Tibial artery (tissue), 4 donors: ENCODE measurements at regions not wholly inside any gene's neighbourhood (a gene's known extent, or its start where the extent isn't known, plus 50 kb on each side); places are given as distances from the start of the nearest gene placed in this dataset.

Experiments
- DNase-seq, 2 donors: peaks; one replicate each; pipeline ENCODE4 v3.0.0-alpha.2; 2019
- H3K27ac ChIP-seq, 2 donors: fragments of 200-600 bp; sonication (generic) in 1 of 2; 1 replicate in 1 of 2; 2 replicates in 1 of 2; pipeline ENCODE4 v1.5.1; 2018 to 2019; ENCODE audit warnings: mild to moderate bottlenecking in 1 of 2
- H3K27me3 ChIP-seq, 2 donors: fragments of 200-600 bp; sonication (generic) in 1 of 2; one replicate each; pipeline versions ENCODE4 v1.5.1 to v1.6.0; 2016 to 2019
- H3K36me3 ChIP-seq, 3 donors: fragments of 200-600 bp; sonication (generic) in 2 of 3; one replicate each; pipeline ENCODE4 v1.5.1; 2016 to 2019; ENCODE audit warnings: mild to moderate bottlenecking in 2 of 3
- H3K4me1 ChIP-seq, 4 donors: fragments of 200-600 bp; sonication (generic) in 2 of 4; 1 replicate in 3 of 4; 2 replicates in 1 of 4; pipeline ENCODE4 v1.5.1; 2016 to 2019
- H3K4me3 ChIP-seq, 2 donors: fragments of 200-600 bp; sonication (generic) in 1 of 2; 1 replicate in 1 of 2; 2 replicates in 1 of 2; pipeline ENCODE4 v1.5.1; 2018 to 2019; ENCODE audit warnings: mild to moderate bottlenecking in 2 of 2
- H3K9me3 ChIP-seq, 3 donors: fragments of 200-600 bp; sonication (generic) in 1 of 3; one replicate each; pipeline ENCODE4 v1.5.1; 2016 to 2019
- CTCF ChIP-seq, 2 experiments: fragments of 200-600 bp in 1 of 2; fragments of 450-650 bp in 1 of 2; IDR thresholded peaks; one replicate each; pipeline ENCODE4 v1.5.1; 2017 to 2019; ENCODE audit warnings: antibody characterized with exemption in 2 of 2, mild to moderate bottlenecking in 1 of 2, moderate library complexity in 1 of 2
- intact Hi-C: fragments of 100-400 bp; cut with DNase I; formaldehyde crosslinking; loops from one replicate; pipeline ENCODE4 v1.15.0; 2023; ENCODE audit warnings: low total_unique reads

- Histone ChIP-seq H3K9me3 (no peaks in the 10 kb centered on the region), H3K4me3 (no peak overlapping the region), H3K36me3 (no peaks in the 10 kb centered on the region), H3K27ac (no peak overlapping the region), H3K27me3 (no peaks in the 10 kb centered on the region), H3K4me1 (no peaks in the 10 kb centered on the region)
- no peak for DNase-seq
- intact Hi-C loops, result no loop called here
- TF ChIP-seq CTCF (IDR thresholded peaks at IDR 0.05), result no peak
Measured at GRCh38 chr7:88637795-88638194, 121.7 kb upstream of the ZNF804B start.

- no peaks in the 10 kb centered on the region for H3K36me3 ChIP-seq
- H3K27me3 ChIP-seq, result no peaks in the 10 kb centered on the region
- no peaks in the 10 kb centered on the region for H3K4me1 ChIP-seq
- TF ChIP-seq CTCF (IDR thresholded peaks at IDR 0.05), result no peak
- H3K27ac ChIP-seq, result no peak overlapping the region
- no peak overlapping the region for H3K4me3 ChIP-seq
- intact Hi-C loops, result no loop called here
- no peak for DNase-seq
- H3K9me3 ChIP-seq, result no peaks in the 10 kb centered on the region
Measured at GRCh38 chr7:88635149-88635548, 124.4 kb upstream of the ZNF804B start.

GRCh38 chr7:88629559-88629958 lies 129.9 kb upstream of the ZNF804B start:
- no peaks in the 10 kb centered on the region for H3K9me3 ChIP-seq
- H3K27me3 ChIP-seq, result no peaks in the 10 kb centered on the region
- H3K27ac ChIP-seq, result no peak overlapping the region
- no peak for DNase-seq
- H3K36me3 ChIP-seq, result no peaks in the 10 kb centered on the region
- H3K4me3 ChIP-seq, result no peak overlapping the region
- intact Hi-C loops, result no loop called here
- no peak for TF ChIP-seq CTCF (IDR thresholded peaks at IDR 0.05)
- H3K4me1 ChIP-seq, result no peaks in the 10 kb centered on the region

- H3K9me3 ChIP-seq, result no peaks in the 10 kb centered on the region
- no peaks in the 10 kb centered on the region for H3K4me1 ChIP-seq
- DNase-seq, result no peak
- no peak overlapping the region for H3K4me3 ChIP-seq
- no peaks in the 10 kb centered on the region for H3K27me3 ChIP-seq
- no peak for TF ChIP-seq CTCF (IDR thresholded peaks at IDR 0.05)
- H3K27ac ChIP-seq, result no peak overlapping the region
- H3K36me3 ChIP-seq, result no peaks in the 10 kb centered on the region
- intact Hi-C loops, result no loop called here
Measured at GRCh38 chr7:88628363-88629085, 131.0 kb upstream of the ZNF804B start.

GRCh38 chr7:88617185-88617584 lies 142.3 kb upstream of the ZNF804B start:
- intact Hi-C loops, result no loop called here
- TF ChIP-seq CTCF (IDR thresholded peaks at IDR 0.05), result no peak

GRCh38 chr7:88615336-88615735 lies 144.2 kb upstream of the ZNF804B start:
- no peaks in the 10 kb centered on the region for H3K9me3 ChIP-seq
- intact Hi-C loops, result no loop called here

More at GRCh38 chr7:88617185-88617584, 142.3 kb upstream of the ZNF804B start:
- H3K36me3 ChIP-seq, result no peaks in the 10 kb centered on the region
- H3K27ac ChIP-seq, result no peak overlapping the region
- no peak for DNase-seq
- H3K9me3 ChIP-seq, result no peaks in the 10 kb centered on the region
- H3K27me3 ChIP-seq, result no peaks in the 10 kb centered on the region
- no peak overlapping the region for H3K4me3 ChIP-seq
- H3K4me1 ChIP-seq, result no peaks in the 10 kb centered on the region

More at GRCh38 chr7:88615336-88615735, 144.2 kb upstream of the ZNF804B start:
- Histone ChIP-seq H3K4me1 (no peaks in the 10 kb centered on the region), H3K27ac (no peak overlapping the region), H3K27me3 (no peaks in the 10 kb centered on the region), H3K4me3 (no peak overlapping the region), H3K36me3 (no peaks in the 10 kb centered on the region)
- no peak for TF ChIP-seq CTCF (IDR thresholded peaks at IDR 0.05)
- DNase-seq, result no peak
